ENCODE measurements at regions not wholly inside any gene's neighbourhood (a gene's known extent, or its start where the extent isn't known, plus 50 kb on each side); places are given as distances from the start of the nearest gene placed in this dataset.

DNA sequence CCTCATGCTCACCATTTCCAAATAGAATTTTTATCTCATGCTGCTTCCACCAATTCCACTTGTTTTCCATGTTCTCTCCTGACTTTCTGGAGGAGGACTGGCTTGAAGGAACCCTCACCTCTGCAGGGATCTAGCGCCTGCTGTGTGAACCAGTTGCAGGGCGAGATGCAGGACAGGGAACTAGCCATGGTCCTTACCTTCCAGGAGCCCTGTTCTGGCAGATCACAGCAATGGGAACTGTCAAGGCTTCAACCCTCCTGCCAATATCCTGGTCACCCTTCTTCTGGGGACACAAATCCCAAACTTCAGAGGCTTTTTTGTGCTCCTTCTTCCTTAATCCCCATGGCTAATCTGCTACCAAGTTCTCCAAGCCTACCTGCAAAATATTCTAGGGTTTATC lies 60.4 kb upstream of the MMP2 start:
- H3K4me1 ChIP-seq (ENCODE audit: control insufficient read depth, extremely low read depth, insufficient read depth, low read length): no peaks in the 10 kb centered on the region
- ChIA-PET CTCF (no interaction called here), POLR2A (no interaction called here)
- no peaks in the 10 kb centered on the region for H3K79me2 ChIP-seq (ENCODE audit: control insufficient read depth, insufficient read depth, low read length)
- TF ChIP-seq POLR2AphosphoS5 (IDR thresholded peaks at IDR 0.05; ENCODE audit: insufficient read depth, low read depth, low read length): no peak
- TF ChIP-seq MYC (IDR thresholded peaks at IDR 0.05; ENCODE audit: low read depth, low read length): no peak
- no peaks in the 10 kb centered on the region for H4K20me1 ChIP-seq (replicated peaks; ENCODE audit: control insufficient read depth, extremely low read depth, insufficient read depth, low read length)
- intact Hi-C loops (cut with micrococcal nuclease): no loop called here
- no peak overlapping the region for H3K9ac ChIP-seq (replicated peaks; ENCODE audit: extremely low read depth, insufficient read depth, low read length)
- H3K9me1 ChIP-seq (replicated peaks; ENCODE audit: control insufficient read depth, extremely low read depth, insufficient read depth, low read length): no peaks in the 10 kb centered on the region
- no peak for DNase-seq (ENCODE audit: low read depth, low spot score)
- dilution Hi-C loops (cut with MboI; ENCODE audit: extremely low pct_ligation_motif_present, low sequenced_read_pairs): no loop called here
- H3K4me2 ChIP-seq (ENCODE audit: insufficient read depth, low read length): no peak overlapping the region
- BruUV-seq (replicated peaks): no TSS peak
- no peaks in the 10 kb centered on the region for H3K9me3 ChIP-seq (replicated peaks; ENCODE audit: control insufficient read depth, insufficient read depth, low read length)
- no peaks in the 10 kb centered on the region for H3K27me3 ChIP-seq (ENCODE audit: control insufficient read depth in 2 of 2, insufficient read depth in 2 of 2, low read length in 2 of 2)
- no peak overlapping the region for H3K4me3 ChIP-seq (replicated peaks in 1 of 3; ENCODE audit: insufficient read depth in 1 of 3, low read depth in 1 of 3, low read length in 3 of 3)
- no peaks in the 10 kb centered on the region for H3K36me3 ChIP-seq (ENCODE audit: control insufficient read depth in 2 of 2, extremely low read depth in 1 of 2, insufficient read depth in 2 of 2, low read length in 2 of 2)
- FAIRE-seq: no peak
- no peak overlapping the region for H2AFZ ChIP-seq (ENCODE audit: low read depth, low read length)
- no peak overlapping the region for H3K27ac ChIP-seq (ENCODE audit: insufficient read depth, low read depth, low read length)

DNA sequence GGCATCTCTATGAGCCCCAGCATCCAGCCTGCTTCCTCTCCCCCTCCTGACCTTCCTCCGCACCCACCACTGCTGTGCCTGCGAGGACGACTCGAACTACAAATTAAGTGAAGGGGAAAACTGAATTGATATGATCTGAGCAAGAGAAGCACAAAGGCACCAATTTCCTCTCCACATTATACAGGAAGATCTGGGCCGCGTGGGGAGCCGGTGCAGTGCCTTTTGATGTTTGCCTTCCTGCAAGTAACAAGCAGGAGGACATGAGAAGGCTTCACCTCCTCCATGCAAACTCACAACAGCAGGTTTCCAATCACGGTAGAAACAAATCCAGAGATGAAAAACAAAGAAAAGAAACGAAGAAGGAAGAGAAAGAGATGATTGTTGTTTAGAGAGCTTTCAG lies 57.8 kb upstream of the MMP2 start:
- H4K20me1 ChIP-seq (replicated peaks; ENCODE audit: control insufficient read depth, extremely low read depth, insufficient read depth, low read length): no peaks in the 10 kb centered on the region
- CTCF ChIA-PET: no interaction called here
- H3K9me1 ChIP-seq (replicated peaks; ENCODE audit: control insufficient read depth, extremely low read depth, insufficient read depth, low read length): no peaks in the 10 kb centered on the region
- H3K27me3 ChIP-seq (ENCODE audit: control insufficient read depth in 2 of 2, insufficient read depth in 2 of 2, low read length in 2 of 2): no peaks in the 10 kb centered on the region
- no peak overlapping the region for H3K27ac ChIP-seq (ENCODE audit: insufficient read depth, low read depth, low read length)
- H3K4me1 ChIP-seq (ENCODE audit: control insufficient read depth, extremely low read depth, insufficient read depth, low read length): no peaks in the 10 kb centered on the region
- BruUV-seq (replicated peaks): no TSS peak
- no peaks in the 10 kb centered on the region for H3K79me2 ChIP-seq (ENCODE audit: control insufficient read depth, insufficient read depth, low read length)
- TF ChIP-seq JUN (IDR thresholded peaks at IDR 0.05; ENCODE audit: borderline replicate concordance, insufficient read depth, insufficient read length, low read depth): no peak
- TF ChIP-seq, protein P1, sequence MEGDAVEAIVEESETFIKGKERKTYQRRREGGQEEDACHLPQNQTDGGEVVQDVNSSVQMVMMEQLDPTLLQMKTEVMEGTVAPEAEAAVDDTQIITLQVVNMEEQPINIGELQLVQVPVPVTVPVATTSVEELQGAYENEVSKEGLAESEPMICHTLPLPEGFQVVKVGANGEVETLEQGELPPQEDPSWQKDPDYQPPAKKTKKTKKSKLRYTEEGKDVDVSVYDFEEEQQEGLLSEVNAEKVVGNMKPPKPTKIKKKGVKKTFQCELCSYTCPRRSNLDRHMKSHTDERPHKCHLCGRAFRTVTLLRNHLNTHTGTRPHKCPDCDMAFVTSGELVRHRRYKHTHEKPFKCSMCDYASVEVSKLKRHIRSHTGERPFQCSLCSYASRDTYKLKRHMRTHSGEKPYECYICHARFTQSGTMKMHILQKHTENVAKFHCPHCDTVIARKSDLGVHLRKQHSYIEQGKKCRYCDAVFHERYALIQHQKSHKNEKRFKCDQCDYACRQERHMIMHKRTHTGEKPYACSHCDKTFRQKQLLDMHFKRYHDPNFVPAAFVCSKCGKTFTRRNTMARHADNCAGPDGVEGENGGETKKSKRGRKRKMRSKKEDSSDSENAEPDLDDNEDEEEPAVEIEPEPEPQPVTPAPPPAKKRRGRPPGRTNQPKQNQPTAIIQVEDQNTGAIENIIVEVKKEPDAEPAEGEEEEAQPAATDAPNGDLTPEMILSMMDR (IDR thresholded peaks at IDR 0.05; ENCODE audit: extremely low read depth in 1 of 2, insufficient read depth in 1 of 2, low read depth in 1 of 2, low read length in 2 of 2): no peak
- no peak for TF ChIP-seq GATA2 (IDR thresholded peaks at IDR 0.05; ENCODE audit: insufficient read depth, insufficient read length, low read depth, low read length)
- no peak for TF ChIP-seq EZH2 (IDR thresholded peaks at IDR 0.05; ENCODE audit: borderline replicate concordance, low read depth, low read length, severe bottlenecking)
- TF ChIP-seq, protein P2, sequence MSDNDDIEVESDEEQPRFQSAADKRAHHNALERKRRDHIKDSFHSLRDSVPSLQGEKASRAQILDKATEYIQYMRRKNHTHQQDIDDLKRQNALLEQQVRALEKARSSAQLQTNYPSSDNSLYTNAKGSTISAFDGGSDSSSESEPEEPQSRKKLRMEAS (IDR thresholded peaks at IDR 0.05; ENCODE audit: insufficient read depth, insufficient read length): no peak
- no peak overlapping the region for H2AFZ ChIP-seq (ENCODE audit: low read depth, low read length)
- no peak overlapping the region for H3K4me2 ChIP-seq (ENCODE audit: insufficient read depth, low read length)
- intact Hi-C loops (cut with micrococcal nuclease) (no loop called here), dilution Hi-C loops (cut with MboI; ENCODE audit: extremely low pct_ligation_motif_present, low sequenced_read_pairs) (no loop called here)
- no peak overlapping the region for H3K4me3 ChIP-seq (replicated peaks in 1 of 3; ENCODE audit: insufficient read depth in 1 of 3, low read depth in 1 of 3, low read length in 3 of 3)
- DNase-seq (ENCODE audit: low read depth, low spot score) (no peak), FAIRE-seq (no peak)
- H3K36me3 ChIP-seq (ENCODE audit: control insufficient read depth in 2 of 2, extremely low read depth in 1 of 2, insufficient read depth in 2 of 2, low read length in 2 of 2): no peaks in the 10 kb centered on the region
- H3K9me3 ChIP-seq (replicated peaks; ENCODE audit: control insufficient read depth, insufficient read depth, low read length): no peaks in the 10 kb centered on the region
- no peak overlapping the region for H3K9ac ChIP-seq (replicated peaks; ENCODE audit: extremely low read depth, insufficient read depth, low read length)
- POLR2A ChIA-PET: no interaction called here
